GM18502 (cell line): ENCODE measurements at regions not wholly inside any gene's neighbourhood (a gene's known extent, or its start where the extent isn't known, plus 50 kb on each side); places are given as distances from the start of the nearest gene placed in this dataset.

ENCODE experiments used
- ATAC-seq: cut with Tn5 transposase; IDR thresholded peaks from one replicate; pipeline ENCODE4 v1.9.1; 2021; ENCODE audit warnings: mild to moderate bottlenecking; ENCODE audit not compliant: unreplicated experiment, poor library complexity

- no peak for ATAC-seq
Observed at GRCh38 chr9:90547896-90548295, 94.7 kb downstream of the DIRAS2 start.

- peak; percentile 77 for ATAC-seq
Observed at GRCh38 chr9:90552317-90552716, 90.3 kb downstream of the DIRAS2 start.

DNA sequence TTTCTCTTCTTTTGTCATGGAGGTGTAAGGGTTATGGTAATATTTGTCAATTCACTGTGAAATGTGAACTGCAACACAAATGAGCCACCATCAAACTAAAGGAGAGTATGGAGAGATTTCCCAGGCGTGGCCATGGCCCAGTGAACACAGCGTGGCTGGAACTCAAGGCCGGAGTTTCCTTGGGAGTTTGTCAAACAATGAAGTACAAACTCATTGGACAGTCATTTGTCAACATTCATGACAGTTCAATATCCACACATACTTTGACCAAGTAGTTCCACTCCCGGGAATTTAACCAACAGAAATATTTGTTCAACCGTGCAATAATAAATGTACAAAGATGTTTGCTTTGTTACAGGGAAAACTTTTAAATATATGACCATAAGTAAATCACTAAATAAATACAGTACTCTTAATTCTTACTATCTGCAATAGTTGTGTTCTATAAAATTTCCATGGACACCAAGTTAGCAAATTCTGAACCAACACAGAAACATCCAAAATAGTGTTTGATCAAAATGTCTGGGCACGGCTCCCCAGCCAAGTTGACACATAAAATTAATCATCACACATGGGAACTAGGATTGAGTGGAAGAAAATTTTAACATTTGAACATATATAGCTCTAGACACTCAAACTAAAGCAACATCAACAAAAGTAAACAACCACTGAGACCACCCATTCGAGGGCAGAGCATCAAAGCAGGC is 87.1 kb downstream of the DIRAS2 start:
- no peak for ATAC-seq

GRCh38 chr9:90556897-90557675 is 85.5 kb downstream of the DIRAS2 start:
- no peak for ATAC-seq

GRCh38 chr9:90559075-90560073 is 83.2 kb downstream of the DIRAS2 start:
- ATAC-seq = no peak
